Stimulated activated CD8-positive, alpha-beta memory T cell treated with anti-CD3 and anti-CD28 coated beads, Interleukin-12 subunit alpha, Interleukin-12 subunit beta, amount 100 ng/mL, for 1 hour (primary cell): ENCODE measurements at regions not wholly inside any gene's neighbourhood (a gene's known extent, or its start where the extent isn't known, plus 50 kb on each side); places are given as distances from the start of the nearest gene placed in this dataset.
"Not testable (repeated sequence)": the region's sequence is repeated elsewhere in the genome, so short reads cannot be mapped to it uniquely, and the experiment has no call there.

Source experiments
- DNase-seq: peaks from one replicate; pipeline ENCODE4 v3.0.0-alpha.2; 2020; ENCODE audit warnings: low read depth

- not testable (repeated sequence) for DNase-seq
These were observed 450.5 kb upstream of the ZEB2 start for GRCh38 chr2:144970410-144970809.

- not testable (repeated sequence) for DNase-seq
These were observed 449.6 kb upstream of the ZEB2 start for GRCh38 chr2:144969564-144969963.

- DNase-seq = no peak
These were observed 448.0 kb upstream of the ZEB2 start for GRCh38 chr2:144967961-144968360.

GRCh38 chr2:144965172-144965571 is 445.3 kb upstream of the ZEB2 start:
- DNase-seq = no peak

GRCh38 chr2:144963031-144963430 is 443.1 kb upstream of the ZEB2 start:
- DNase-seq = no peak

GRCh38 chr2:144959416-144959815 is 439.5 kb upstream of the ZEB2 start:
- no peak for DNase-seq

- DNase-seq = no peak
These were observed 431.1 kb upstream of the ZEB2 start for GRCh38 chr2:144950899-144951560.

- no peak for DNase-seq
These were observed 428.4 kb upstream of the ZEB2 start for GRCh38 chr2:144948205-144948855.

- no peak for DNase-seq
These were observed 427.8 kb upstream of the ZEB2 start for GRCh38 chr2:144947709-144948037.

- DNase-seq = no peak
These were observed 426.3 kb upstream of the ZEB2 start for GRCh38 chr2:144946263-144946662.

- no peak for DNase-seq
These were observed 424.8 kb upstream of the ZEB2 start for GRCh38 chr2:144944546-144945220.

GRCh38 chr2:144943986-144944385 is 424.1 kb upstream of the ZEB2 start:
- no peak for DNase-seq

GRCh38 chr2:144943293-144943941 is 423.5 kb upstream of the ZEB2 start:
- DNase-seq = no peak

GRCh38 chr2:144942516-144943256 is 422.8 kb upstream of the ZEB2 start:
- no peak for DNase-seq

GRCh38 chr2:144941743-144942488 is 422.0 kb upstream of the ZEB2 start:
- no peak for DNase-seq

GRCh38 chr2:144939590-144939989 is 419.7 kb upstream of the ZEB2 start:
- no peak for DNase-seq

- DNase-seq = no peak
These were observed 418.2 kb upstream of the ZEB2 start for GRCh38 chr2:144937910-144938709.

GRCh38 chr2:144937066-144937465 is 417.1 kb upstream of the ZEB2 start:
- no peak for DNase-seq

- DNase-seq = no peak
These were observed 416.5 kb upstream of the ZEB2 start for GRCh38 chr2:144936442-144936841.

- no peak for DNase-seq
These were observed 415.8 kb upstream of the ZEB2 start for GRCh38 chr2:144935736-144936135.

GRCh38 chr2:144935191-144935590 is 415.3 kb upstream of the ZEB2 start:
- no peak for DNase-seq
